ENCODE measurements at regions not wholly inside any gene's neighbourhood (a gene's known extent, or its start where the extent isn't known, plus 50 kb on each side); places are given as distances from the start of the nearest gene placed in this dataset.

- TF ChIP-seq, protein P1, sequence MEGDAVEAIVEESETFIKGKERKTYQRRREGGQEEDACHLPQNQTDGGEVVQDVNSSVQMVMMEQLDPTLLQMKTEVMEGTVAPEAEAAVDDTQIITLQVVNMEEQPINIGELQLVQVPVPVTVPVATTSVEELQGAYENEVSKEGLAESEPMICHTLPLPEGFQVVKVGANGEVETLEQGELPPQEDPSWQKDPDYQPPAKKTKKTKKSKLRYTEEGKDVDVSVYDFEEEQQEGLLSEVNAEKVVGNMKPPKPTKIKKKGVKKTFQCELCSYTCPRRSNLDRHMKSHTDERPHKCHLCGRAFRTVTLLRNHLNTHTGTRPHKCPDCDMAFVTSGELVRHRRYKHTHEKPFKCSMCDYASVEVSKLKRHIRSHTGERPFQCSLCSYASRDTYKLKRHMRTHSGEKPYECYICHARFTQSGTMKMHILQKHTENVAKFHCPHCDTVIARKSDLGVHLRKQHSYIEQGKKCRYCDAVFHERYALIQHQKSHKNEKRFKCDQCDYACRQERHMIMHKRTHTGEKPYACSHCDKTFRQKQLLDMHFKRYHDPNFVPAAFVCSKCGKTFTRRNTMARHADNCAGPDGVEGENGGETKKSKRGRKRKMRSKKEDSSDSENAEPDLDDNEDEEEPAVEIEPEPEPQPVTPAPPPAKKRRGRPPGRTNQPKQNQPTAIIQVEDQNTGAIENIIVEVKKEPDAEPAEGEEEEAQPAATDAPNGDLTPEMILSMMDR (IDR thresholded peaks at IDR 0.05; ENCODE audit: low read depth, low read length, poor library complexity, severe bottlenecking): no peak
- TF ChIP-seq EZH2phosphoT487 (IDR thresholded peaks at IDR 0.05; ENCODE audit: borderline replicate concordance, low read length): no peak
Measured at GRCh38 chr21:14739590-14739989, 193.5 kb upstream of the SAMSN1 start.
